ENCODE measurements at regions not wholly inside any gene's neighbourhood (a gene's known extent, or its start where the extent isn't known, plus 50 kb on each side); places are given as distances from the start of the nearest gene placed in this dataset.

DNA sequence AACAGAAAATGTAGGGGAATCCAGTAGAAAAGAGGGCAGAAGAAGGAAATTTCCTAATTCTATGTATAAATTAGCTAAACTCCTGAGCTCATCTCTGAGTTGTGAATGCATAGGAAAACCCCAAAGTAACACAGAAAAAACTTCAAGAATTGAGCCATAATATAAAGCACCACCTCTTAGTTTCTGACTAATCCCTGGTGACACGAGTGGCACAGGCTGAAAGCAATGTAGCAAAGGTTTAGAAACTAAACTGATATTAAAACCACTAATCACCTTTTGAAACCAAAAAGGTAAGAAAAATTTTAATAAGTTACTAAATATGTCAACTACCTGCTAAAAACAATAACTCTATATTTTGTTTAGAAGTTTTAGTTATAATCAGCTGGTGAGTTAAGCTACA is 255.6 kb upstream of the NECTIN3 start:
- TF ChIP-seq EP300 (IDR thresholded peaks at IDR 0.05; ENCODE audit: borderline replicate concordance) (no peak), TAF1 (IDR thresholded peaks at IDR 0.05; ENCODE audit: low read depth) (no peak), TCF12 (IDR thresholded peaks at IDR 0.05; ENCODE audit: low read depth) (no peak), EGR1 (IDR thresholded peaks at IDR 0.05) (no peak), TEAD4 (IDR thresholded peaks at IDR 0.05) (no peak), RAD21 (IDR thresholded peaks at IDR 0.05; ENCODE audit: low read depth) (no peak), YY1 (IDR thresholded peaks at IDR 0.05; ENCODE audit: low read depth) (no peak), ZBTB7A (IDR thresholded peaks at IDR 0.05; ENCODE audit: low read depth) (no peak), CREB1 (IDR thresholded peaks at IDR 0.05; ENCODE audit: low read depth) (no peak)
- TF ChIP-seq, protein P1, sequence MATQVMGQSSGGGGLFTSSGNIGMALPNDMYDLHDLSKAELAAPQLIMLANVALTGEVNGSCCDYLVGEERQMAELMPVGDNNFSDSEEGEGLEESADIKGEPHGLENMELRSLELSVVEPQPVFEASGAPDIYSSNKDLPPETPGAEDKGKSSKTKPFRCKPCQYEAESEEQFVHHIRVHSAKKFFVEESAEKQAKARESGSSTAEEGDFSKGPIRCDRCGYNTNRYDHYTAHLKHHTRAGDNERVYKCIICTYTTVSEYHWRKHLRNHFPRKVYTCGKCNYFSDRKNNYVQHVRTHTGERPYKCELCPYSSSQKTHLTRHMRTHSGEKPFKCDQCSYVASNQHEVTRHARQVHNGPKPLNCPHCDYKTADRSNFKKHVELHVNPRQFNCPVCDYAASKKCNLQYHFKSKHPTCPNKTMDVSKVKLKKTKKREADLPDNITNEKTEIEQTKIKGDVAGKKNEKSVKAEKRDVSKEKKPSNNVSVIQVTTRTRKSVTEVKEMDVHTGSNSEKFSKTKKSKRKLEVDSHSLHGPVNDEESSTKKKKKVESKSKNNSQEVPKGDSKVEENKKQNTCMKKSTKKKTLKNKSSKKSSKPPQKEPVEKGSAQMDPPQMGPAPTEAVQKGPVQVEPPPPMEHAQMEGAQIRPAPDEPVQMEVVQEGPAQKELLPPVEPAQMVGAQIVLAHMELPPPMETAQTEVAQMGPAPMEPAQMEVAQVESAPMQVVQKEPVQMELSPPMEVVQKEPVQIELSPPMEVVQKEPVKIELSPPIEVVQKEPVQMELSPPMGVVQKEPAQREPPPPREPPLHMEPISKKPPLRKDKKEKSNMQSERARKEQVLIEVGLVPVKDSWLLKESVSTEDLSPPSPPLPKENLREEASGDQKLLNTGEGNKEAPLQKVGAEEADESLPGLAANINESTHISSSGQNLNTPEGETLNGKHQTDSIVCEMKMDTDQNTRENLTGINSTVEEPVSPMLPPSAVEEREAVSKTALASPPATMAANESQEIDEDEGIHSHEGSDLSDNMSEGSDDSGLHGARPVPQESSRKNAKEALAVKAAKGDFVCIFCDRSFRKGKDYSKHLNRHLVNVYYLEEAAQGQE (IDR thresholded peaks at IDR 0.05; ENCODE audit: low read depth): no peak
- TF ChIP-seq, protein P2, sequence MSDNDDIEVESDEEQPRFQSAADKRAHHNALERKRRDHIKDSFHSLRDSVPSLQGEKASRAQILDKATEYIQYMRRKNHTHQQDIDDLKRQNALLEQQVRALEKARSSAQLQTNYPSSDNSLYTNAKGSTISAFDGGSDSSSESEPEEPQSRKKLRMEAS (IDR thresholded peaks at IDR 0.05): no peak

Data from Ishikawa (cell line).